Adrenal gland (tissue), 5 donors: ENCODE measurements at regions not wholly inside any gene's neighbourhood (a gene's known extent, or its start where the extent isn't known, plus 50 kb on each side); places are given as distances from the start of the nearest gene placed in this dataset.

ENCODE experiments used
- CTCF ChIP-seq, 6 experiments: fragments of 450-650 bp in 4 of 6; fragments of 200-600 bp in 2 of 6; sonication (generic) in 1 of 6; IDR thresholded peaks; 1 replicate in 5 of 6; 2 replicates in 1 of 6; pipeline versions ENCODE4 v1.5.1 to v1.8.0; 2016 to 2021; ENCODE audit warnings: antibody characterized with exemption in 6 of 6, mild to moderate bottlenecking in 2 of 6, moderate library complexity in 1 of 6
- POLR2A ChIP-seq, 2 donors: fragments of 450-650 bp; IDR thresholded peaks; one replicate each; pipeline ENCODE4 v1.6.1; 2017; ENCODE audit warnings: antibody characterized with exemption in 2 of 2, mild to moderate bottlenecking in 2 of 2, moderate library complexity in 1 of 2
- donor health status: DM: no; HTN: no; CAD: no.

- TF ChIP-seq CTCF (IDR thresholded peaks at IDR 0.05) (no peak), POLR2A (IDR thresholded peaks at IDR 0.05) (no peak)
Measured at GRCh38 chr10:129025787-129026186, 441.3 kb upstream of the MGMT start.
